SU-DHL-6 (cell line): ENCODE measurements at regions not wholly inside any gene's neighbourhood (a gene's known extent, or its start where the extent isn't known, plus 50 kb on each side); places are given as distances from the start of the nearest gene placed in this dataset.

Source experiments
- H2AFZ ChIP-seq: fragments of 200-600 bp; sonication (generic); 2 replicates; pipeline ENCODE4 v1.6.1; 2014; ENCODE audit warnings: low read depth, mild to moderate bottlenecking, moderate library complexity, mixed read lengths, antibody characterized with exemption, low read length; ENCODE audit not compliant: severe bottlenecking
- H3F3A ChIP-seq: fragments of 200-600 bp; shearing (Covaris generic); 2 replicates; pipeline ENCODE4 v1.6.0; 2016; ENCODE audit warnings: antibody characterized with exemption, mild to moderate bottlenecking; ENCODE audit not compliant: insufficient read depth
- H3K27ac ChIP-seq: fragments of 200-600 bp; sonication (generic); 2 replicates; pipeline ENCODE4 v1.5.1; 2016; ENCODE audit warnings: low read depth, mild to moderate bottlenecking, low read length, moderate library complexity, mixed read lengths
- H3K27me3 ChIP-seq: fragments of 200-600 bp; sonication (generic), shearing (Covaris generic); 2 replicates; pipeline ENCODE4 v1.6.0; 2014; ENCODE audit warnings: mild to moderate bottlenecking, low read length
- H3K36me3 ChIP-seq: fragments of 200-600 bp; sonication (generic); 2 replicates; pipeline ENCODE4 v1.6.1; 2014; ENCODE audit warnings: mild to moderate bottlenecking, low read length, mixed read lengths
- H3K4me2 ChIP-seq: fragments of 300-600, 200-600 bp; shearing (Covaris generic), sonication (generic); 2 replicates; pipeline ENCODE4 v1.6.0; 2014; ENCODE audit warnings: low read length, low read depth, mild to moderate bottlenecking; ENCODE audit not compliant: poor library complexity, severe bottlenecking
- H3K4me3 ChIP-seq: fragments of 200-600 bp; sonication (generic); 2 replicates; pipeline ENCODE4 v1.5.1; 2014; ENCODE audit warnings: antibody characterized with exemption, low read length, mild to moderate bottlenecking, mixed read lengths; ENCODE audit not compliant: insufficient read depth, poor library complexity, severe bottlenecking
- H3K79me2 ChIP-seq: fragments of 200-600 bp; sonication (generic); 2 replicates; pipeline ENCODE4 v1.6.1; 2014; ENCODE audit warnings: mild to moderate bottlenecking, low read length, moderate library complexity; ENCODE audit not compliant: insufficient read depth
- H3K9ac ChIP-seq: fragments of 200-600 bp; sonication (generic); 2 replicates; pipeline ENCODE4 v1.7.0; 2014; ENCODE audit warnings: mild to moderate bottlenecking, low read length
- H3K9me2 ChIP-seq: fragments of 200-600 bp; sonication (generic); replicated peaks from 2 replicates; pipeline ENCODE4 v1.6.1; 2014; ENCODE audit warnings: low read length; ENCODE audit not compliant: insufficient read depth
- H3K9me3 ChIP-seq: fragments of 200-600 bp; sonication (generic); 2 replicates; pipeline ENCODE4 v1.6.1; 2014; ENCODE audit warnings: low read length, mixed read lengths; ENCODE audit not compliant: insufficient read depth
- H4K20me1 ChIP-seq: fragments of 200-600 bp; sonication (generic); 2 replicates; pipeline ENCODE4 v1.6.1; 2014; ENCODE audit warnings: low read depth, mild to moderate bottlenecking, antibody characterized with exemption, low read length, moderate library complexity, mixed read lengths
- CTCF ChIP-seq: fragments of 200-600 bp; sonication (generic); IDR thresholded peaks from one replicate; pipeline ENCODE4 v1.5.1; 2017; ENCODE audit warnings: antibody characterized with exemption, mild to moderate bottlenecking, low read length, moderate library complexity; ENCODE audit not compliant: insufficient read depth, poor library complexity, severe bottlenecking
- EZH2phosphoT487 ChIP-seq: fragments of 200-600 bp; sonication (generic), shearing (Covaris generic); conservative IDR thresholded peaks from 2 replicates; pipeline ENCODE4 v1.6.1; 2018; ENCODE audit warnings: mild to moderate bottlenecking, antibody characterized with exemption, low read length, moderate library complexity, mixed read lengths

- Histone ChIP-seq H4K20me1 (no peaks in the 10 kb centered on the region), H3F3A (no peaks in the 10 kb centered on the region), H3K27me3 (no peaks in the 10 kb centered on the region), H3K27ac (no peak overlapping the region), H3K9me2 (no peaks in the 10 kb centered on the region), H3K9me3 (no peaks in the 10 kb centered on the region), H3K9ac (no peak overlapping the region), H3K79me2 (no peaks in the 10 kb centered on the region), H3K4me3 (no peak overlapping the region), H2AFZ (no peak overlapping the region), H3K36me3 (no peaks in the 10 kb centered on the region), H3K4me2 (no peak overlapping the region)
- TF ChIP-seq CTCF (no peak), EZH2phosphoT487 (no peak)
These were observed 238.9 kb downstream of the TSHZ3 start for GRCh38 chr19:31110336-31110735.

- H3K4me2 ChIP-seq, result no peak overlapping the region
- H3K9me3 ChIP-seq, result no peaks in the 10 kb centered on the region
- no peak overlapping the region for H3K4me3 ChIP-seq
- no peak overlapping the region for H3K27ac ChIP-seq
- H3K9me2 ChIP-seq, result no peaks in the 10 kb centered on the region
- TF ChIP-seq CTCF (no peak), EZH2phosphoT487 (no peak)
- H3K36me3 ChIP-seq, result no peaks in the 10 kb centered on the region
- no peaks in the 10 kb centered on the region for H4K20me1 ChIP-seq
- no peaks in the 10 kb centered on the region for H3K79me2 ChIP-seq
- H3K9ac ChIP-seq, result no peak overlapping the region
- H2AFZ ChIP-seq, result no peak overlapping the region
- H3F3A ChIP-seq, result no peaks in the 10 kb centered on the region
- H3K27me3 ChIP-seq, result no peaks in the 10 kb centered on the region
These were observed 239.6 kb downstream of the TSHZ3 start for GRCh38 chr19:31109636-31110035.

GRCh38 chr19:31107096-31107495 is 242.1 kb downstream of the TSHZ3 start:
- H4K20me1 ChIP-seq, result no peaks in the 10 kb centered on the region
- no peak overlapping the region for H3K4me2 ChIP-seq
- no peaks in the 10 kb centered on the region for H3K36me3 ChIP-seq
- no peak overlapping the region for H3K9ac ChIP-seq
- no peaks in the 10 kb centered on the region for H3K79me2 ChIP-seq
- H3K9me3 ChIP-seq, result no peaks in the 10 kb centered on the region
- no peak overlapping the region for H2AFZ ChIP-seq
- no peak overlapping the region for H3K27ac ChIP-seq
- H3F3A ChIP-seq, result no peaks in the 10 kb centered on the region
- H3K27me3 ChIP-seq, result no peaks in the 10 kb centered on the region
- TF ChIP-seq CTCF, result no peak
- TF ChIP-seq EZH2phosphoT487, result no peak
- H3K9me2 ChIP-seq, result no peaks in the 10 kb centered on the region
- no peak overlapping the region for H3K4me3 ChIP-seq
